OCI-LY1 (cell line): ENCODE measurements at regions not wholly inside any gene's neighbourhood (a gene's known extent, or its start where the extent isn't known, plus 50 kb on each side); places are given as distances from the start of the nearest gene placed in this dataset.

Source experiments
- H2AFZ ChIP-seq: fragments of 200-600 bp; sonication (generic), shearing (Covaris generic); 2 replicates; pipeline ENCODE4 v1.6.0; 2014; ENCODE audit warnings: antibody characterized with exemption, mild to moderate bottlenecking, low read length
- H3F3A ChIP-seq: fragments of 200-600 bp; sonication (generic), shearing (Covaris generic); 2 replicates; pipeline ENCODE4 v1.6.0; 2014; ENCODE audit warnings: mild to moderate bottlenecking, antibody characterized with exemption, low read length, moderate library complexity; ENCODE audit not compliant: insufficient read depth
- H3K27ac ChIP-seq: fragments of 200-600 bp; sonication (generic); 2 replicates; pipeline ENCODE4 v1.5.1; 2014; ENCODE audit warnings: low read length, mixed run types, mild to moderate bottlenecking, low read depth; ENCODE audit not compliant: poor library complexity, severe bottlenecking
- H3K27me3 ChIP-seq: fragments of 200-600 bp; sonication (generic); 2 replicates; pipeline ENCODE4 v1.6.0; 2014; ENCODE audit warnings: antibody characterized with exemption, mild to moderate bottlenecking, low read length, moderate library complexity; ENCODE audit not compliant: insufficient read depth
- H3K36me3 ChIP-seq: fragments of 200-600 bp; sonication (generic); 2 replicates; pipeline ENCODE4 v1.6.1; 2014; ENCODE audit warnings: mild to moderate bottlenecking, antibody characterized with exemption, low read length, moderate library complexity, mixed read lengths; ENCODE audit not compliant: insufficient read depth
- H3K4me1 ChIP-seq: fragments of 200-600 bp; sonication (generic); 2 replicates; pipeline ENCODE4 v1.5.1; 2014; ENCODE audit warnings: mild to moderate bottlenecking, low read length, moderate library complexity; ENCODE audit not compliant: insufficient read depth, severe bottlenecking
- H3K4me2 ChIP-seq: fragments of 200-600 bp; sonication (generic), shearing (Covaris generic); 2 replicates; pipeline ENCODE4 v1.6.1; 2014; ENCODE audit warnings: low read length
- H3K4me3 ChIP-seq: fragments of 200-600 bp; sonication (generic); 2 replicates; pipeline ENCODE4 v1.5.1; 2014; ENCODE audit warnings: low read length, low read depth, mild to moderate bottlenecking, mixed read lengths; ENCODE audit not compliant: poor library complexity, severe bottlenecking
- H3K79me2 ChIP-seq: fragments of 200-600 bp; shearing (Covaris generic); 2 replicates; pipeline ENCODE4 v1.6.1; 2016; ENCODE audit warnings: mixed run types, low read length, mixed read lengths; ENCODE audit not compliant: insufficient read depth
- H3K9ac ChIP-seq: fragments of 200-600 bp; sonication (generic), shearing (Covaris generic); 2 replicates; pipeline ENCODE4 v1.6.1; 2014; ENCODE audit warnings: mild to moderate bottlenecking, low read length, mixed read lengths
- H3K9me2 ChIP-seq: fragments of 200-600 bp; sonication (generic), shearing (Covaris generic); 2 replicates; pipeline ENCODE4 v1.6.1; 2014; ENCODE audit warnings: low read depth, mild to moderate bottlenecking, low read length, mixed read lengths
- H3K9me3 ChIP-seq: fragments of 200-600 bp; shearing (Covaris generic); 2 replicates; pipeline ENCODE4 v1.6.1; 2014; ENCODE audit warnings: low read length, mixed read lengths
- H4K20me1 ChIP-seq: fragments of 200-600 bp; sonication (generic), shearing (Covaris generic); 2 replicates; pipeline ENCODE4 v1.6.0; 2016; ENCODE audit warnings: mild to moderate bottlenecking, low read length; ENCODE audit not compliant: insufficient read depth
- CTCF ChIP-seq: fragments of 200-600 bp; sonication (generic), shearing (Covaris generic); IDR thresholded peaks from 2 replicates; pipeline ENCODE4 v1.5.1; 2017; ENCODE audit warnings: mild to moderate bottlenecking, antibody characterized with exemption, low read length, moderate library complexity, mixed read lengths
- EZH2 ChIP-seq: fragments of 200-600 bp; sonication (generic), shearing (Covaris generic); IDR thresholded peaks from 2 replicates; pipeline ENCODE4 v1.8.0; 2017; ENCODE audit warnings: borderline replicate concordance, mixed run types, mild to moderate bottlenecking, antibody characterized with exemption, low read length, moderate library complexity, mixed read lengths

- no peaks in the 10 kb centered on the region for H3K9me3 ChIP-seq
- no peak for TF ChIP-seq EZH2
These were observed 354.1 kb downstream of the GPM6A start for GRCh38 chr4:175457956-175458355.

DNA sequence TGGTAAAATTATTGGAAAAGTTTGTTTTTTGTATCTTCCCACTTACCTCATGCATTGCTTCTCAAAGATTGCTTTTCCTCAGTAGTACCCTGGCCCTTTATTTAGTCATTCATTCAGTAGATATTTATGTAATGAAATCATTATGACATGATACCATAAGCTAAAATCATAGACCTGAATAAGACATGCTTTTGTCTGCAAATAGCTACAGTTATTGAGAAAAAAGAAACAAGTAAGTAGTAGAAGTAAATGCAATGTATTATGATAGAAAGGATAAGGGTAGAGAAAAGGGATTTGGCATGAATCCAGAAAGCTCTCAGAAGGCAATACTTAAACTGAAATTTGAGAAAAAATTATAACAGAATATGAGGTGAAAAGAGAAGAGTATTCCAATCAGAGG, 352.5 kb downstream of the GPM6A start:
- no peaks in the 10 kb centered on the region for H3K36me3 ChIP-seq
- no peak overlapping the region for H3K9ac ChIP-seq
- H3F3A ChIP-seq, result no peaks in the 10 kb centered on the region
- TF ChIP-seq CTCF, result no peak
- TF ChIP-seq EZH2, result no peak
- H3K79me2 ChIP-seq, result no peaks in the 10 kb centered on the region
- no peaks in the 10 kb centered on the region for H3K9me3 ChIP-seq
- no peak overlapping the region for H2AFZ ChIP-seq
- H3K9me2 ChIP-seq, result no peaks in the 10 kb centered on the region
- no peaks in the 10 kb centered on the region for H4K20me1 ChIP-seq
- H3K4me1 ChIP-seq, result peaks cover 8% of the 10 kb centered on the region
- H3K4me2 ChIP-seq, result no peak overlapping the region
- H3K27me3 ChIP-seq, result no peaks in the 10 kb centered on the region
- H3K4me3 ChIP-seq, result no peak overlapping the region
- no peak overlapping the region for H3K27ac ChIP-seq

More at GRCh38 chr4:175457956-175458355, 354.1 kb downstream of the GPM6A start:
- Histone ChIP-seq H3K4me3 (no peak overlapping the region), H3K79me2 (no peaks in the 10 kb centered on the region), H3K9me2 (no peaks in the 10 kb centered on the region), H3K4me2 (no peak overlapping the region), H3K27me3 (no peaks in the 10 kb centered on the region), H3K9ac (no peak overlapping the region), H3K36me3 (no peaks in the 10 kb centered on the region), H3K4me1 (peaks cover 8% of the 10 kb centered on the region), H2AFZ (no peak overlapping the region), H3F3A (no peaks in the 10 kb centered on the region), H3K27ac (no peak overlapping the region), H4K20me1 (no peaks in the 10 kb centered on the region)

DNA sequence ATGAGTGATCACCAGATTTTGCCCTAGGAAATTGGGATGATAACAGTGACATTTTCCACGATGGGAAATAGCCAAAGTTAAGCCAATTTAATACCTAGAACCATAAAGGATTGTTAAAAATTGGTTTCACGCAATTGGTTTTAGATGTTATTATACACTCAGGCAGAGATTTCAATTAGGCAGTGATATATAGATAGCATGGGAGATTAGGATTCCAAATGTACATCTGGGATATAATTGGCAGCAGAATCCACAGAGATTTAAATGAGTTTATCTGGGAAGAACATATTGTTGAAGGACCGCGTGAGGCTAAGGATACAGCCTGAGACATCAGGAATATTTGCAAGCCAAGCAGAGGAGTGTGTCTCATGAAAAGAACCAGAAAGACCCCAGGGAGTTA, 351.6 kb downstream of the GPM6A start:
- Histone ChIP-seq H2AFZ (no peak overlapping the region), H3K4me3 (no peak overlapping the region), H3K27ac (no peak overlapping the region), H3K9me2 (no peaks in the 10 kb centered on the region), H3K9ac (no peak overlapping the region), H3K36me3 (no peaks in the 10 kb centered on the region), H3K9me3 (no peaks in the 10 kb centered on the region), H3K27me3 (no peaks in the 10 kb centered on the region), H3K79me2 (no peaks in the 10 kb centered on the region), H3K4me2 (no peak overlapping the region), H4K20me1 (no peaks in the 10 kb centered on the region), H3F3A (no peaks in the 10 kb centered on the region), H3K4me1 (peaks cover 8% of the 10 kb centered on the region)
- TF ChIP-seq CTCF (no peak), EZH2 (no peak)

DNA sequence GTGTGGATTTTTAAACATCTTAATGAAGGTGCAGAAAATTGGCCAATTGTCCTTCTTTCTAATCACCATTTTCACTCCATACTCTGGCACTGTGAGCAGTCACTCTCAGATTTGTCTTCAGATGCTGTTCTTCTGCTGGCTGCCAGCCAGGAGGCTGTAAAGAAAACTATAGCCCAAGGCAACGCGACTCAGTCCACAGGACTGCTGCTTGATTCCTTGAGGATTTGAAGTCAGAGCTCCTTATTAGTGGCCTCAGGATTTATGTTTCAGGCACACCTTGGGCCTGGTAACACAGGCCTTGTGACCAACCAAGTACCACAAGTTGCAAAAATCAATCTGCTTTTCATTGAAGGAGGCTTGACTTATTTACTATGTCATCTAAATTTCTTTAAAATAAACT, 342.6 kb downstream of the GPM6A start:
- Histone ChIP-seq H3F3A (no peaks in the 10 kb centered on the region), H3K27ac (no peak overlapping the region), H3K9me2 (no peaks in the 10 kb centered on the region), H4K20me1 (no peaks in the 10 kb centered on the region), H3K9me3 (no peaks in the 10 kb centered on the region), H3K4me3 (no peak overlapping the region), H3K79me2 (no peaks in the 10 kb centered on the region), H3K27me3 (no peaks in the 10 kb centered on the region), H2AFZ (no peak overlapping the region), H3K36me3 (no peaks in the 10 kb centered on the region), H3K9ac (no peak overlapping the region), H3K4me2 (no peak overlapping the region), H3K4me1 (no peaks in the 10 kb centered on the region)
- TF ChIP-seq EZH2 (no peak), CTCF (no peak)
